Activated effector memory CD4-positive, alpha-beta T cell treated with anti-CD3 and anti-CD28 coated beads, Interleukin-2, amount 50 U/mL, for 16 hours (primary cell): ENCODE measurements at regions not wholly inside any gene's neighbourhood (a gene's known extent, or its start where the extent isn't known, plus 50 kb on each side); places are given as distances from the start of the nearest gene placed in this dataset.

ENCODE experiments used
- DNase-seq: peaks from one replicate; pipeline ENCODE4 v3.0.0-alpha.2; 2020

- DNase-seq, result no peak
Observed at GRCh38 chr21:16241479-16241963, 511.7 kb downstream of the USP25 start.

- DNase-seq, result no peak
Observed at GRCh38 chr21:16243396-16243795, 513.6 kb downstream of the USP25 start.

- DNase-seq, result no peak
Observed at GRCh38 chr21:16248705-16249104, 518.9 kb downstream of the USP25 start.

GRCh38 chr21:16250273-16250672, 520.5 kb downstream of the USP25 start:
- DNase-seq, result no peak

- DNase-seq, result no peak
Observed at GRCh38 chr21:16258844-16259611, 529.2 kb downstream of the USP25 start.

- DNase-seq, result no peak
Observed at GRCh38 chr21:16262091-16262490, 532.3 kb downstream of the USP25 start.

- no peak for DNase-seq
Observed at GRCh38 chr21:16264319-16264718, 534.5 kb downstream of the USP25 start.

- DNase-seq, result no peak
Observed at GRCh38 chr21:16269476-16269875, 539.7 kb downstream of the USP25 start.

- DNase-seq, result no peak
Observed at GRCh38 chr21:16279731-16280581, 550.2 kb downstream of the USP25 start.

GRCh38 chr21:16280686-16281091, 550.9 kb downstream of the USP25 start:
- DNase-seq, result no peak

- no peak for DNase-seq
Observed at GRCh38 chr21:16283516-16283915, 553.7 kb downstream of the USP25 start.

GRCh38 chr21:16285605-16286126, 555.9 kb downstream of the USP25 start:
- DNase-seq, result no peak

GRCh38 chr21:16287046-16287445, 557.3 kb downstream of the USP25 start:
- no peak for DNase-seq

- no peak for DNase-seq
Observed at GRCh38 chr21:16291296-16291695, 561.5 kb downstream of the USP25 start.

GRCh38 chr21:16294128-16294527, 564.3 kb downstream of the USP25 start:
- DNase-seq, result no peak

- no peak for DNase-seq
Observed at GRCh38 chr21:16302851-16303282, 573.1 kb downstream of the USP25 start.

GRCh38 chr21:16304174-16305095, 574.7 kb downstream of the USP25 start:
- DNase-seq, result no peak

GRCh38 chr21:16305686-16306085, 575.9 kb downstream of the USP25 start:
- no peak for DNase-seq

GRCh38 chr21:16307256-16307655, 577.5 kb downstream of the USP25 start:
- DNase-seq, result no peak

GRCh38 chr21:16308269-16308668, 578.5 kb downstream of the USP25 start:
- DNase-seq, result no peak

GRCh38 chr21:16309250-16309971, 579.6 kb downstream of the USP25 start:
- no peak for DNase-seq

- DNase-seq, result no peak
Observed at GRCh38 chr21:16310176-16310575, 580.4 kb downstream of the USP25 start.
